OCI-LY1 (cell line): ENCODE measurements at regions not wholly inside any gene's neighbourhood (a gene's known extent, or its start where the extent isn't known, plus 50 kb on each side); places are given as distances from the start of the nearest gene placed in this dataset.
"Not testable (repeated sequence)": the region's sequence is repeated elsewhere in the genome, so short reads cannot be mapped to it uniquely, and the experiment has no call there.

ENCODE experiments used
- H2AFZ ChIP-seq: fragments of 200-600 bp; sonication (generic), shearing (Covaris generic); 2 replicates; pipeline ENCODE4 v1.6.0; 2014; ENCODE audit warnings: antibody characterized with exemption, mild to moderate bottlenecking, low read length
- H3F3A ChIP-seq: fragments of 200-600 bp; sonication (generic), shearing (Covaris generic); 2 replicates; pipeline ENCODE4 v1.6.0; 2014; ENCODE audit warnings: mild to moderate bottlenecking, antibody characterized with exemption, low read length, moderate library complexity; ENCODE audit not compliant: insufficient read depth
- H3K27ac ChIP-seq: fragments of 200-600 bp; sonication (generic); 2 replicates; pipeline ENCODE4 v1.5.1; 2014; ENCODE audit warnings: low read length, mixed run types, mild to moderate bottlenecking, low read depth; ENCODE audit not compliant: poor library complexity, severe bottlenecking
- H3K27me3 ChIP-seq: fragments of 200-600 bp; sonication (generic); 2 replicates; pipeline ENCODE4 v1.6.0; 2014; ENCODE audit warnings: antibody characterized with exemption, mild to moderate bottlenecking, low read length, moderate library complexity; ENCODE audit not compliant: insufficient read depth
- H3K36me3 ChIP-seq: fragments of 200-600 bp; sonication (generic); 2 replicates; pipeline ENCODE4 v1.6.1; 2014; ENCODE audit warnings: mild to moderate bottlenecking, antibody characterized with exemption, low read length, moderate library complexity, mixed read lengths; ENCODE audit not compliant: insufficient read depth
- H3K4me1 ChIP-seq: fragments of 200-600 bp; sonication (generic); 2 replicates; pipeline ENCODE4 v1.5.1; 2014; ENCODE audit warnings: mild to moderate bottlenecking, low read length, moderate library complexity; ENCODE audit not compliant: insufficient read depth, severe bottlenecking
- H3K4me2 ChIP-seq: fragments of 200-600 bp; sonication (generic), shearing (Covaris generic); 2 replicates; pipeline ENCODE4 v1.6.1; 2014; ENCODE audit warnings: low read length
- H3K4me3 ChIP-seq: fragments of 200-600 bp; sonication (generic); 2 replicates; pipeline ENCODE4 v1.5.1; 2014; ENCODE audit warnings: low read length, low read depth, mild to moderate bottlenecking, mixed read lengths; ENCODE audit not compliant: poor library complexity, severe bottlenecking
- H3K79me2 ChIP-seq: fragments of 200-600 bp; shearing (Covaris generic); 2 replicates; pipeline ENCODE4 v1.6.1; 2016; ENCODE audit warnings: mixed run types, low read length, mixed read lengths; ENCODE audit not compliant: insufficient read depth
- H3K9ac ChIP-seq: fragments of 200-600 bp; sonication (generic), shearing (Covaris generic); 2 replicates; pipeline ENCODE4 v1.6.1; 2014; ENCODE audit warnings: mild to moderate bottlenecking, low read length, mixed read lengths
- H3K9me2 ChIP-seq: fragments of 200-600 bp; sonication (generic), shearing (Covaris generic); 2 replicates; pipeline ENCODE4 v1.6.1; 2014; ENCODE audit warnings: low read depth, mild to moderate bottlenecking, low read length, mixed read lengths
- H3K9me3 ChIP-seq: fragments of 200-600 bp; shearing (Covaris generic); 2 replicates; pipeline ENCODE4 v1.6.1; 2014; ENCODE audit warnings: low read length, mixed read lengths
- H4K20me1 ChIP-seq: fragments of 200-600 bp; sonication (generic), shearing (Covaris generic); 2 replicates; pipeline ENCODE4 v1.6.0; 2016; ENCODE audit warnings: mild to moderate bottlenecking, low read length; ENCODE audit not compliant: insufficient read depth
- CTCF ChIP-seq: fragments of 200-600 bp; sonication (generic), shearing (Covaris generic); IDR thresholded peaks from 2 replicates; pipeline ENCODE4 v1.5.1; 2017; ENCODE audit warnings: mild to moderate bottlenecking, antibody characterized with exemption, low read length, moderate library complexity, mixed read lengths
- EZH2 ChIP-seq: fragments of 200-600 bp; sonication (generic), shearing (Covaris generic); IDR thresholded peaks from 2 replicates; pipeline ENCODE4 v1.8.0; 2017; ENCODE audit warnings: borderline replicate concordance, mixed run types, mild to moderate bottlenecking, antibody characterized with exemption, low read length, moderate library complexity, mixed read lengths

- not testable (repeated sequence) for H3K27ac ChIP-seq, H3K27me3 ChIP-seq, H3K4me2 ChIP-seq, H3K9ac ChIP-seq, H3F3A ChIP-seq, H3K36me3 ChIP-seq, H3K4me1 ChIP-seq, H4K20me1 ChIP-seq, H3K79me2 ChIP-seq, H3K9me2 ChIP-seq, H3K4me3 ChIP-seq, H2AFZ ChIP-seq, H3K9me3 ChIP-seq
Observed at GRCh38 chr5:152154452-152154851, 229.8 kb upstream of the GLRA1 start.

GRCh38 chr5:152151940-152152339 lies 227.3 kb upstream of the GLRA1 start:
- TF ChIP-seq CTCF (no peak), EZH2 (no peak)
- Histone ChIP-seq H3K9ac (no peak overlapping the region), H3F3A (no peaks in the 10 kb centered on the region), H3K9me3 (no peaks in the 10 kb centered on the region), H3K36me3 (no peaks in the 10 kb centered on the region), H3K4me1 (no peaks in the 10 kb centered on the region), H2AFZ (no peak overlapping the region), H3K4me3 (no peak overlapping the region), H3K27ac (no peak overlapping the region), H3K27me3 (no peaks in the 10 kb centered on the region), H3K9me2 (no peaks in the 10 kb centered on the region), H3K79me2 (no peaks in the 10 kb centered on the region), H3K4me2 (no peak overlapping the region), H4K20me1 (no peaks in the 10 kb centered on the region)

- no peak overlapping the region for H3K4me2 ChIP-seq
- H2AFZ ChIP-seq: no peak overlapping the region
- no peak overlapping the region for H3K9ac ChIP-seq
- H3K36me3 ChIP-seq: no peaks in the 10 kb centered on the region
- no peaks in the 10 kb centered on the region for H4K20me1 ChIP-seq
- TF ChIP-seq EZH2: no peak
- no peak for TF ChIP-seq CTCF
- no peak overlapping the region for H3K27ac ChIP-seq
- H3K4me1 ChIP-seq: no peaks in the 10 kb centered on the region
- no peak overlapping the region for H3K4me3 ChIP-seq
- no peaks in the 10 kb centered on the region for H3F3A ChIP-seq
- H3K9me2 ChIP-seq: no peaks in the 10 kb centered on the region
- H3K27me3 ChIP-seq: no peaks in the 10 kb centered on the region
- no peaks in the 10 kb centered on the region for H3K79me2 ChIP-seq
- no peaks in the 10 kb centered on the region for H3K9me3 ChIP-seq
Observed at GRCh38 chr5:152151113-152151512, 226.5 kb upstream of the GLRA1 start.

- TF ChIP-seq EZH2: no peak
- TF ChIP-seq CTCF: no peak
- Histone ChIP-seq H3K27me3 (no peaks in the 10 kb centered on the region), H3K36me3 (no peaks in the 10 kb centered on the region), H3K4me2 (no peak overlapping the region), H3K79me2 (no peaks in the 10 kb centered on the region), H3K9ac (no peak overlapping the region), H3K9me3 (no peaks in the 10 kb centered on the region), H3K9me2 (no peaks in the 10 kb centered on the region), H3F3A (no peaks in the 10 kb centered on the region), H4K20me1 (no peaks in the 10 kb centered on the region), H3K27ac (no peak overlapping the region), H3K4me1 (no peaks in the 10 kb centered on the region), H3K4me3 (no peak overlapping the region), H2AFZ (no peak overlapping the region)
Observed at GRCh38 chr5:152147286-152147685, 222.6 kb upstream of the GLRA1 start.
